ENCODE measurements at regions not wholly inside any gene's neighbourhood (a gene's known extent, or its start where the extent isn't known, plus 50 kb on each side); places are given as distances from the start of the nearest gene placed in this dataset.

- DNase-seq (no peak), ATAC-seq (no peak)
- H3K4me3 ChIP-seq: no peak overlapping the region
- no peak for TF ChIP-seq CTCF (IDR thresholded peaks at IDR 0.05)
- no peaks in the 10 kb centered on the region for H3K4me1 ChIP-seq
- no peaks in the 10 kb centered on the region for H3K9me3 ChIP-seq
- H3K27ac ChIP-seq: no peak overlapping the region
- intact Hi-C loops (cut with DNase I): no loop called here
- H3K36me3 ChIP-seq: no peaks in the 10 kb centered on the region
- no peaks in the 10 kb centered on the region for H3K27me3 ChIP-seq (ENCODE audit: low read depth)
Observed at GRCh38 chr13:62337109-62337880, 921.6 kb upstream of the PCDH20 start.

- ATAC-seq: no peak
- Histone ChIP-seq H3K27me3 (ENCODE audit: low read depth) (no peaks in the 10 kb centered on the region), H3K36me3 (no peaks in the 10 kb centered on the region), H3K4me1 (no peaks in the 10 kb centered on the region), H3K9me3 (no peaks in the 10 kb centered on the region), H3K27ac (no peak overlapping the region), H3K4me3 (no peak overlapping the region)
- no peak for TF ChIP-seq CTCF (IDR thresholded peaks at IDR 0.05)
- DNase-seq: no peak
- intact Hi-C loops (cut with DNase I): no loop called here
Observed at GRCh38 chr13:62336507-62336906, 920.9 kb upstream of the PCDH20 start.

- Histone ChIP-seq H3K36me3 (no peaks in the 10 kb centered on the region), H3K9me3 (no peaks in the 10 kb centered on the region), H3K27me3 (ENCODE audit: low read depth) (no peaks in the 10 kb centered on the region), H3K27ac (no peak overlapping the region), H3K4me1 (no peaks in the 10 kb centered on the region), H3K4me3 (no peak overlapping the region)
- no peak for ATAC-seq
- intact Hi-C loops (cut with DNase I): no loop called here
- DNase-seq: no peak
- no peak for TF ChIP-seq CTCF (IDR thresholded peaks at IDR 0.05)
Observed at GRCh38 chr13:62333466-62333865, 917.8 kb upstream of the PCDH20 start.

GRCh38 chr13:62331384-62331783 lies 915.7 kb upstream of the PCDH20 start:
- Histone ChIP-seq H3K4me3 (no peak overlapping the region), H3K27me3 (ENCODE audit: low read depth) (no peaks in the 10 kb centered on the region), H3K9me3 (peaks cover 5% of the 10 kb centered on the region), H3K36me3 (no peaks in the 10 kb centered on the region), H3K4me1 (no peaks in the 10 kb centered on the region), H3K27ac (no peak overlapping the region)
- TF ChIP-seq CTCF (IDR thresholded peaks at IDR 0.05): no peak
- DNase-seq (no peak), ATAC-seq (no peak)
- intact Hi-C loops (cut with DNase I): no loop called here

- H3K36me3 ChIP-seq: no peaks in the 10 kb centered on the region
- H3K9me3 ChIP-seq: peaks cover 5% of the 10 kb centered on the region
- no peak for TF ChIP-seq CTCF (IDR thresholded peaks at IDR 0.05)
- no peaks in the 10 kb centered on the region for H3K4me1 ChIP-seq
- intact Hi-C loops (cut with DNase I): no loop called here
- ATAC-seq (no peak), DNase-seq (no peak)
- no peak overlapping the region for H3K27ac ChIP-seq
- H3K4me3 ChIP-seq: no peak overlapping the region
- H3K27me3 ChIP-seq (ENCODE audit: low read depth): no peaks in the 10 kb centered on the region
Observed at GRCh38 chr13:62327367-62327766, 911.7 kb upstream of the PCDH20 start.

All from lower lobe of right lung (tissue), 2 donors.